ENCODE measurements at regions not wholly inside any gene's neighbourhood (a gene's known extent, or its start where the extent isn't known, plus 50 kb on each side); places are given as distances from the start of the nearest gene placed in this dataset.

DNA sequence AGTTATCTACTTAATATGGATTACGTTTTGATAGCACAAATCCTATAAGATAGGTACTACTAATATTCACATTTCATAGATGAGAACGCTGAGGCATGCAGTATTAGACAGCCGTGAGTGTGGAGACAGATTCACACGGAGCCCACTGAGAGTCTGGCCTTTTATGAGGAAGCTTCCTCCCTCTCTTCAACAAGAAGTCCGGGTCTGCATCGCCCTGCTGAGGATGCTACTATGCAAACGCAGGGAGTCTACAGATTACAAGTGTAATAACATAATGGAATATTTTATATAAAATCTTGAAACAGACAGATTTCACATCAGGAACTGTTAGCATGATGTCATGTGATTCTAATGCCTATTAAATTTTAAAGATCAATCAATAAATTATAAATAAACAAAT lies 255.9 kb upstream of the GLI3 start:
- DNase-seq (ENCODE audit: low read depth) = no peak

DNA sequence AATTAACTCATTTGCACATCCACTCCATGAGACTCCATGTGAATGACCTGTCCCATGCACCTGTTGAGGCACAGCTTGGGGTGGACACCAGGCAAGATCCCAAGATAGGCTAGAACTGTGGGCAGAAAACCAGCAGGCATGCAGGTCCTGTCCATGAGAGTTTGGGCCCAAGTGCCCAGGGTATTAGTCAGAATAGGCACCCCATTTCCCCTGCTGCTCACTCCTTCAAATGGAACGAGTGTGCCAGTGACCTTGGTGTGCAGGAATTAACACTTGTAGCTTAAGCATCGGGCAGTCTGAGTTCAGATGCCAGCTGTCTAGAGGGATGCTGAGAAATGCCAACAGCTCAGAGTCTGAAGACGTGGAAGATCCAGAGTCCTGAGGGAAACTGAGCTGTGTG lies 254.1 kb upstream of the GLI3 start:
- DNase-seq (ENCODE audit: low read depth) = no peak

DNA sequence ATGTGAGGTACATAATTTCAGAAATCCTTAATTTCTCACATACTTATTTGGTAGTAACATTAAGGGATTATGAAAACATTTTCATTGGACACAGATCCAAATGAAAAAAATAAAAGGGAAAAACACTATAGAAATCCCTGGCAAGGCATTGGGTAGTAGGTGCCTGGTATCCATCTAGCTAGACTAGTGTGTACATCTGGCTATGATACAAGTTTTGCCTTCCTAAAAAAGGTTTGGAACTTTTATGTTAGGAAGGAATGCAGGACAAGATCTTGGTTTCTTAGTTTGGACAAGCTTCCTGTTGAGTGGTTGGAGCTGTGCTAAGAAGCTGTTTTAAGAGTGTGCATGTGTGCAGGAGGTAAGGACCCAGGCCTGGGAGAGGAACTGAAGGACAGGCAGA lies 252.3 kb upstream of the GLI3 start:
- no peak for DNase-seq (ENCODE audit: low read depth)

DNA sequence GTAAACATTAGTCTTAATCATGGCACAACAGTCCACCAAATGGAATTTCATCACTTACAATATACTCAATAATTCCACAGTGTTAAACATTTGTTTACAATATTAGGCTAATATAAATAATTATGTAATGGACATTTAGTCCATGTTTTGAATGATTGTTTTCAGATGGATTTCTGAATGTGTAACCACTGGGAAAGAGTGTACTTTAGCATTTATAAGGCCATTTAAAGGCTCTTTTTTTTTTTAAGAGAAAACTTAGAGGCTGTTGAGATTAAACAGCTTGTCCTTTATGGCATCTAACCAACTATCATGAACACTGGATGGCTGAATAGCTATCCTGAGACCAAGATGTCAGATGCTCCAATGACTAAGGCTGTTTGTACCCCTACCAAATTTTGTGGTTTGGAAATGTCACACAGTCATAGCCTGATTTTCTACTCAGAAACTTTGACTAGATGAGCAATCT lies 248.3 kb upstream of the GLI3 start:
- DNase-seq (ENCODE audit: low read depth) = no peak

DNA sequence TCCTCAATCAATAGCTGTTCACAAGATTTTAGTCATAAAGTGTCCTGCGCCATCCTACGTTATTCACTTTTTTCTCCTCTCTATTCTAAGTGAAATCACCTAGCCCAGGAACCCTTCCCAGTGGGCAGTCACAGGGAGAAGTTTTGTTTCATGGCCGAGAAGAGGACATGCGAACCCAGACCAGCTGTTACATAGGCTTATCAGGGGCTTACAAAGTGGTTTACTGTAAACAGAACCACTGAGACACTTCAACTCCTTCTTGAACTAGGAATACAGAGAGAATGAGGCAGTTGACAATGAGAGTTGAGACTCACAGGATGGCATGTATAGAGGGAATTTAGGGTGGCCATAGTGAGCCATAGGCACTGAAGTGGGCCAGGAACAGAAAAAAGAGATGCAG lies 246.9 kb upstream of the GLI3 start:
- DNase-seq (ENCODE audit: low read depth) = no peak

DNA sequence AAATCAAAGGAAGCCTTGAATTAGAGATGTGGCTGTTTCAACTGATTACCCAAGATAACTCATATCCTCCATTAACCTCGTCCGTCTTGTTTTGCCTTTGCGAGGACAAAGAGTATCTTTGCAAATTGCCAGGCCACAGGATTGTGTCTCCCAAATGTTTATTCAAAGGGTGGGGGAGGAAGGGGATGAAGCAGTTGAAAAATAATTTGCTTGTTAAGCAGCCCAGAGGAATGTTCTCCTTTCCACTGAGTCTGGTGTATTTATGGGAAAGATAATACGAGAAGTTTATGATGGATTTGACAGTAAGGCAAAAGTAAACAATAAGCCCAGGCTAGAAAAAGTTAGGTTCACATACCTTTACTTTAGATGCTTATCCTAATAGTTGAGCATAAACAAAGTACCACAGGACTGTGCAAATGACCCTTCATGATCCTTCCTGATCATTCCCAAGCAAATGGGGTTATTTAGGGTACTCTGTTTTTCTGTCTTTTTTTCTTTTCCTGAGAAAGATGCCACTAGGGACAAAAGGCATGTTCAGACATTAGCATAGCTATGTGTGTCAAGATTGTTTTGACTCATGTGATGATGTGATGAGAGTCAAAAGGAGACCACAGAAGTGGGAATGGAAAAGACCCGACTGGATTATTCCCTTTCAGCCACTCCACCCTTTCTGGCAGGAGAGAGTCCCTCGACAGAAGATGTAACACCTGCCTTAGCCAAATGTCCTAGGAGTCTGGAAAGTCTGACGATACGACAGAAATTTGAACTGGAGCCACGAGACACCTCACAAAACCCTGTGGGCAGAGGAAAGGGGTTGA lies 243.0 kb upstream of the GLI3 start:
- DNase-seq (ENCODE audit: low read depth) = no peak

DNA sequence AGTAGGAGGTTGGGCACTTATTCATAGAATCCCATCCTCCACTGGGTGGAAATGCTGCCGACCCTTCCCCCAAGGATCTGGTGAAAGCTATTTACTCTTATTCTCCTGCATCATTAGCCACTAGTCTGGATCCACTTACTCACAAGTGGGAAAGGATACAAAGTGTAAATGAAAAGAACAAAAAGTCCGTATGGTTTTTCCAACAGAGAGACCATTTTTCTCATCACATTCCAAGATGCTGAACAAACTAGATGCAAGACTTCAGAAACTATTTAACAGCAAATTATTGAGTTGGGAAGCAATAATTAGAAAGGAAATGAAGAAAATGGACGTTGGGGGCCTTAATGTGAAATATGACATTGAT lies 242.4 kb upstream of the GLI3 start:
- no peak for DNase-seq (ENCODE audit: low read depth)

DNA sequence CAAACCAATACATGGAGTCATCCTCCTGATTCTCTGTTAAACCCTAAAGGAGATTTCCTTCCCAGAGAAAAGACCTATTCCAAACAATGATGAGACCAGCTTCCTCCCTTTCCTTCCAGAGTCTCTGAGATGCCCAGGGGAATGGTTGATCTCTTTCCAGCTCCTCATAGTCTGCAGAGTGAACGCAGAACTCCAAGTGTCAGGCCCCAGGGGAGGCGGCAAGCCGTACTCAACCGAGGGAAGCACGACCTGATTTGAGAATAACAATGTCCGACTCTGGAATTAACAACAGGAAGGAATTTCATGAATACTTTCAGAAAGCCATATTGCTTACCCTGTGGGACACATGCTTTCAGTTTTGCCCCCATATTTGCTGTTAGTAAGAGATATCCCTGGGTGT lies 241.7 kb upstream of the GLI3 start:
- no peak for DNase-seq (ENCODE audit: low read depth)

DNA sequence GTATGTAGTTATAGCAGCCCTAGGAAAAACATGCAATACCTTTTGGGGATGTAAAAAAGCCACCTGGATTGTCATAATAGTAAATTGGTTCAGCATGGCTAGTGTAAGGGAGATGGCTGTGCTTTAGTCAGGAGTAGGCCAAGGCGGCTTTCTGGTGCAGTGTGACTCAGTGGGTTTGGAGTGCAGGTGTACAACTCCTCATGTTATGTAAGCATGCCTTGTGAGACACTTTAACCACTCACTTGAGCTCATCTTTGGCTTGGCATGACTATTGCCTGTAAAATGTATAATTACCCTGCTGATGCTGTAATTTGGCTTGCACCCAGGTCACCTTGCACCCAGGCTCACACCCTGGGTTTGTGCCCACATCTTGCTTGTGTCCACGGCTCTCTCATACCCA lies 239.2 kb upstream of the GLI3 start:
- no peak for DNase-seq (ENCODE audit: low read depth)

DNA sequence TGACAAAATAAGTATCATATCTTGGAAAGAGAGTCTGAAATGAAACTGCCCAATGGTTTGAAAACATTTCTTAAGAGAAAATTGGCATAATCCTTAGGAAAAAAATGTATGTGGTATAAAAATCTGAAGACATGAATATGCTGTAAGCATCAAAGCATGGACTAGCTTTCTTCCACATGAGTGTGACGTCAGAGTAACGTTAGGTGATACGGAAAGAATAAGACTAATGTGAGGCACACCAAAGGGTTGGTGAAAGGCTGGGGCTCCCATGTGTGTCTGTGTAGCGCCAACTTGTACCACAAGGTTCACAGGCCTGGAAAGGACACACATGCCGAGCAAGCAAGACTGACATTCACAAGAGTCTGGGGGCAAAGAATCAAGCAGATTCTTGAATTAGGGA lies 238.1 kb upstream of the GLI3 start:
- DNase-seq (ENCODE audit: low read depth) = no peak

DNA sequence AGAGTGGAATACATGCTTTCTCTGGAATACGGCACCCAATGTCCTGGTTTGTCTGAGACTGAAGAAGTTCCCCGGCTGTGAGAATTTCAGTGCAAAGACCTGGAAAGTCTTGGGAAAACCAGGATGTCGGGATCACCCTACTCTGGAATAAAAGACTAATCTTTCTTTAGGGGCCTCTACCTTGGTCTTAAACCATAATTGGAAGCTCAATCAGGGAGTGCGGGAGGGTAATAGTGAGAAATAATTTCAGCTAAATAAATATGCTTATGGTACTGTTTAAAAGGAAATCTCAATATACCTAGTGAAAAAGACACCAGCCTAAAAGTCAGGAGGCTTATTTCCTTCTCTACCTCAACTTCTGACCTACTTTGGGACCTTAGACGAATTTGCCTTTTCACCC lies 236.1 kb upstream of the GLI3 start:
- DNase-seq (ENCODE audit: low read depth) = no peak

DNA sequence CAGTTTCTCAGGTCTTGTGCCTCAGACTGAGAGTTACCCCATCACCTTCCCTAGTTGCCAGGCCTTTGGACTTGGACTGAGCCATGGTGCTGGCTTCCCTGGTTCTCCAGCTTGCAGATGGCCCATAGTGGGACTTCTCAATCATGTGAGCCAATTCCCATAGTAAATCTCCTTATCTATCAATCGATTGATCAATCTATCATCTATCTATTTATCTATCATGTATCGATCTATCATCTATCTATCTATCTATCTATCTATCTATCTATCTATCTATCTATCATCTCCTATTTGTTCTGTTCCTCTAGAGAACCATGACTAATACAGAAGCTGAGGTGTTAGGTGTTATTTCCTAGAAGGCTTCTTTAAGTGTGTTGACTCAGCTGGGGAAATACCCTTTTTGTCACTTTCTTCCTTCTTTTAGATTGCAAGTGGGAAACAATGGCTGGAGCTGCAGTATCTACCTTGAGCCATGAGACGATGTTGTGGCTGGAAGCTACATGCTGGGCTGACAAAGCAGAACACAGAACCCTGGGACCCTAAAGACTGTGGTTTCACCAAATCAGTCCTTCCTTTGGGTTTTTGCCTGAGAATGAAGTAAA lies 234.7 kb upstream of the GLI3 start:
- peak; percentile 14 for DNase-seq (ENCODE audit: low read depth)

DNA sequence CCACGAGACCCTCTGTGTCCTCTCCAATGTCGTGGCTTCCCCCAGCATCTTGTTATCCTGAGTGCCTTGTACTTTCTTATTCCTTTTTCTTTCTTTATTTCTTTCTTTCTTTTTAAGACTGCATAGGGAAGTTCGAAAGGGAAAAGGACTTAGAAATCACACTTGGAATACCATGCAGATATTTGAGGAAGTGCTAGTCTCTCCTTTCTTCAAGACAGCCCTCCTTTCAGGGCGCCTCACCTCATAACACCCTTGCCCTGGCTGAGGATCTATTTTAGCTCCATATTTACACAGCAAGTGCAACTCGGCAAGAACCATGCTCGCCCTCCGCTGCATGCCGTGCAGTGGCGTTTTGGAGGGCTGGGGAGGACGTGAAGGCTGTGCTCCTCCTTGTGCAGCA lies 232.3 kb upstream of the GLI3 start:
- no peak for DNase-seq (ENCODE audit: low read depth)

DNA sequence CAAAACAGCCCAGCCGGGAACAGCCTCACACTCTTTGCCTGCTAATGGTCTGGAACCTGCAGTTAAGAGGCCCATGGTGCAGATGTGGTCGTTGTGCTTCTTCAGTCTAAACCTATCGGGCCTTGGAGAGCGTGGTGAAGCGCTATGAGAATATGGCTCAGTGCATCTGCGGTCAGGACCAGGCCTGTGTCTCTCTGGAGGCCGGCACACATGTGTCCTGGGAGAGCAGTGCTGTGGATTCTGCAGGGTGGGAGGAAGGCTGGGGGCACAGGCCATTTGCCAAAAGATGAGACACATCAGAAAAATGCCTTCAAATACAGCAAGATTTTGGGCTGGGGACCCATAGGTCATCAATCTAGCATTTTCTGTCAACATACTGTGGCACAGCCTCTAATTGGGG lies 231.5 kb upstream of the GLI3 start:
- DNase-seq (ENCODE audit: low read depth) = no peak

DNA sequence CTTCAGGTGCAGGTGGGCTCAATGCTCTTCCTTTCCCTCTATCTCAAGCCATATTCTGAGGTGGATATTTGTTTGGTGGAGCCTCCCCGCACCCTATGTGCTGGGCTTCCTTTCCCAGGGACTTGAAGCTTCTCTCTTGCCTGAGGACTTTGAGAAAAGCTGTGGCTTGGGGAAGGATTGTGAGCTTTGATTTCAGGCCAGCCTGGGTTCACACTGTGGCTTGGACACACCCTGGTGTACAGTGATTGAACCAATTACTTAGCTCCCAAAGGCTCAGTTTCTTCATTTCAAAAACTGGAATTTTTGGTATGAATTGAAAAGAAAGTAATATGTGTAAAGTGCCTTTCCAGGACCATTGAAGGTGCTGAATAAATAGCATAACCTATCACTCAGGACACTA lies 224.5 kb upstream of the GLI3 start:
- no peak for DNase-seq (ENCODE audit: low read depth)

DNA sequence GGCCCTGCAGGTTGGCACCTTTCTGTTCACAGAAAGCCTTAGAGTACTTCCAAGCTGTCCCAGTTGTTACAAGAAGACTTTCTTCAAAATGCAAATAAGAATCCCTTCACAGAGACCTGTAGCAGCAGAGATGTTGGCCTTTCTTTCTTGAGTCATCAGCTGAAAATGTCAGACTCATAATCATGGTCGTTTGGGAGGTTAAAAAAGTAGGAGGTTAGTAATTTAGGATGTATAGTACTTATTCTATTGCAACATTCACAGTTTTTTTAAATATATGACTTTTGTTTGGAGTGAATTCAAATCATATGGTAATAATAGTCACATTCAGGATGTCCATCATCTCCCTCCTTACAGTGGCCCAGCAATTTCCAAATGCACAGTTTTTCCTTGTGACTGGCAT lies 223.9 kb upstream of the GLI3 start:
- no peak for DNase-seq (ENCODE audit: low read depth)

DNA sequence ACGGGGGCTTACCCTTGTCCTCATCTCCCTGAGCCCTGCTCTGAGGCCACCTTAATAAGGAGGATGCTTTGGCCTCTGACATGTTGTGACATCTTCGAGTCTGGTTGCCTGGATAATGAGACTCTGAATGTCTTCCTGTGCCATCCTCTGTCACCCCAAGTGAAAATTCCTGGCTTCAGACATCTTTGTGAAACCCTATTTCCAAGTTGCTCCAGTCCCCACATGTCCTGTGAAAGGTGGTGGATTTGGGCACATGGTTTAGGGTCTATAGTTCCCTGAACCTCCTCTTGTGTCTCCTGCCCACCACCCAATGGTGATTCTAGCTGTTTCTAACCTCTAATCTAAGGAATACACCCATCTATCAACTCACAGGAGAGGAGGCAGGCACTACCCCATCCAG lies 223.1 kb upstream of the GLI3 start:
- no peak for DNase-seq (ENCODE audit: low read depth)

DNA sequence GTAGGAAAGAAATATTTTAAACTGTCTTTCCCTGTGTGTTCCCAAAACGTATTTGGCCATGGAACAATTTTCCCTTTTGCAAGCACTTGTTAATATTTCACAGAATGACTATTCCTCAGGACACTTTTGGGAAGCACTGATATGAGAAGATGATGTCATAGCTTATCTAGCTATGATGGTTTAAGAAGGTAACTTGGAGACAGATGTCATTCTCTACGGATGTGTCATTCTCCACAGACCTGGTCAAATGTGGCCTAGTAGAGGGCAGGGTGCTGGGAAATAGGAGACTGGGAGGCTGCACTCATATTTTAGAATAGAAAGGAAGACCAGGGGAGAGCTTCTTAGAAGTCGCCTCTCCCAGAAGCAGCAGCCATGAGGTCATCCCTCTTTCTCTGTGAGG lies 220.7 kb upstream of the GLI3 start:
- no peak for DNase-seq (ENCODE audit: low read depth)

DNA sequence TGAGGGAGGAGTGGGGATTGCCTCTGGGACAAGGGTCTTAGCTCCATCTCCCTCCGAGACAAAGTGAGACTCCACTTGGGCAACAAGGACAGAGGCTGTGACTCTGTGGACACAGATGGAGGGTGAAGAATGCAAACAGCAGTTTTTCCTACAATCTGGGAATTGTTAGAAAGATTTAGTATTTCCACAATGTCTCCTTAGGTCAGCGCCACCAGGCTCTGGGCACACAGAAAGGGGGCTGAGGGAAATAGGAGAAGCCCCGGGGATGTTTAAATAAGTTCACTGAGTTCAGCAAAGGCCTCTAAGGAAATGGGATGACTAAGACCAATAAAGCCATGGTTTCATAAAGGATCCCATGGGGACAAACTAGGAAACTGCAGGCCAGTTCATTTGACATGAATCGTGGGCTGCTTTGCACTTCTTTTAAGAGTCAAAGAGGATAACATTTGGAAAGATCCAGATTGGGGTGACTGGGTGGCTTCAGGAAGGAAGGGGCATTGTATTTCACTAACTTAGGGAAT lies 219.8 kb upstream of the GLI3 start:
- DNase-seq (ENCODE audit: low read depth) = no peak

DNA sequence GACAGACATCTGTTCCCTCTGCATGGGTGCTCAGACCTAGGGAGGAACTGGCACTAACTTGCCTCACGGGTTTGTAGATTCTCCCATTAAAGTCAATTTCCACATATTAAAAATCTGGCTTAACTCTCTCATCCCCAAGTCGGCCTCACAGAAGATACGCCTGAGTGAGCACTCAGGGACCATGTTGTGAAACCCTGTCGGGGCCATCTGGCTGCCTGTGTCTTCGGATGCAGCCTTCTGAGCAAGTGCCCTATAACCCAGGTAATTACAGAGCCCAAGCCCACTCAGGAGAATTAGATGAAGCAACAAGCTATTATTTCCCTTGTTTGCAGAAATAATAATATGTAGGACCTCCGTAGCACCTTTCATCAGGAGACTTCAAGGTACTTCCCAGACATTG lies 219.3 kb upstream of the GLI3 start:
- no peak for DNase-seq (ENCODE audit: low read depth)

DNA sequence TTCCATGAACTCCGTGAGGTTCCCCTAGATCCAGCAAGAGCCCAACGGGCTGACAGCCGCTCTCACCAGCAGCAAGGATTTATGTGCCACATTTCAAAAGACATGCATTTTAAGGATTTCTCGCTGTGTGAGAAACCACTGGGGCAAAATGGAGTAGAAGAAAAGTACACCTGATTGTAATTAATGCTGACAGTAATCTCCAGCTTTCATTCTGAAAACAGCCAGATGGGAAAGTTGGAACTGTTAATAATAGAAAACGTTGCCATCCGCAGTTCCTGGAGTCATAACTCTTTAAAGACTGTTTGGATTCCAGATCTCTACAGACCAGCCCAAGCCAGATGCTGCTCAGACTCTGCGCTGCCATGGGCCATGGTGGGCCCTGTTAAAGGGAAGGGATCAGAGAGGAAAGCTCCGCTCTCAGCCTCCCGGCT lies 216.9 kb upstream of the GLI3 start:
- DNase-seq (ENCODE audit: low read depth) = no peak

DNA sequence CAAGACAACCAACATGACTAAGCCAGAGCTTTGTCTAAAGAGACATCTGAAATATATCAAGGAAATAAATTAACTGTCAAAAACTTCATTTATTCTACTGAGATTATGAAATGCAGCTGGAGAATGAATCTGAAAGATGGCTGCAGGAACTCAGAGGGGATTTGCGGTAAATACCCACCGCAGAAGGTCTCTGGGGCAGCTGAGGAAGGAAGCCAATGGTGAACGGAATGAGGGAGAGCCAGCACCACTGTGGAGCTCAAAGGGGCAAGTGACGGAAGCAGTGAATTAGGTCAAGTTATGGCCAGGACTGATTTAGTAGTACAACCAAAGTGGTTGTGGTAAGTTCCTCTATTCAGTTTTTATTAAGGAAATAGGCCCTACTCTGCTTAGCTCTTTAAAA lies 215.3 kb upstream of the GLI3 start:
- no peak for DNase-seq (ENCODE audit: low read depth)

DNA sequence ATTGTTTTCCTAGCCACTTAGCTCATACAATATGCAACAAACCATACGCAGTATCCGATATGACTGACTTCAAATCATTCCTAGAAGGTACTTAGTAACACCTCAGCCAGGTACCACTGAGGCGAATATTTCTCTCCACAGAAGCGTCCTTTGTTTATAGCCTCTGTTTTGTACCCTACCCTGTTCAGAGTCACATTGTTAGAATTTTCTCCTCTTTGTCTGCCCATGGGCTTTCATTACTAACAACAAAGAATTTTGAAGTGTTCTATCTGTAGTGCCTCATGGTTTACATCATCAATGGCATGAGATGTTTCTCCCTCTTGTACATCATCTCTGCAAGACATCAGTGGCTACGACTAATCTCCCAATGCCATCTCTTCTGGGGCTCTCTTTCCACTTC lies 212.4 kb upstream of the GLI3 start:
- DNase-seq (ENCODE audit: low read depth) = no peak

DNA sequence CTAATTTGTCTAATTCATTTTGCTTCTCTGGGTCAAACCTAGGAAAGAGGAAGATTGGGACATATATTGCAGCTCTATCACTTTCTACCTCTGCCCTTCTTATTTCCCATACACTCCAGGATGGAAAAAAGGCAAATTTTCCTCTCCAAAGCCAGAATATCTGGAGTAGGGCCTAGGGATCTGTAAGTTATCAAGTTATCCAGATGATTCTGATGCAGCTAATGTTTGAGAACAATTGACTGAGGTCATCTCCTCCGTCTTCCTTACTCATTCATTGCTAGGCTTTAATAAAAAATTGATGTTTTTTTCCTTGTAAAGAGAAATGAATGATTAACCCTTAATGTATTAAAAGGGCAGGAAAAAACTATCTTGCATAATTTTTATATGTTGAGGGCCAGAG lies 211.9 kb upstream of the GLI3 start:
- no peak for DNase-seq (ENCODE audit: low read depth)
